HEK293 (cell line): ENCODE measurements at regions not wholly inside any gene's neighbourhood (a gene's known extent, or its start where the extent isn't known, plus 50 kb on each side); places are given as distances from the start of the nearest gene placed in this dataset.

Source experiments
- CTCF ChIA-PET: fragments of 350-600 bp; formaldehyde crosslinking; extraction: SDS; loops from one replicate; lab custom pipeline; 2021; ENCODE audit warnings: antibody characterized with exemption; lab: Yijun Ruan, JAX
- POLR2A ChIA-PET: fragments of 300-600 bp; formaldehyde crosslinking; extraction: SDS; loops from one replicate; lab custom pipeline; 2020; ENCODE audit warnings: antibody characterized with exemption, inconsistent platforms; lab: Yijun Ruan, JAX
- H3K27ac ChIP-seq: fragments of 200-500 bp; sonication (Bioruptor generic); 2 replicates; pipeline ENCODE4 v1.5.1; 2014; ENCODE audit warnings: low read depth, low read length, control low read depth, inconsistent platforms; ENCODE audit errors: extremely low read depth
- H3K36me3 ChIP-seq, 2 experiments: fragments of 200-500 bp in 1 of 2; sonication (Bioruptor generic) in 1 of 2; 1 replicate in 1 of 2; 2 replicates in 1 of 2; pipeline ENCODE4 v1.5.1; 2014 to 2017; ENCODE audit warnings: inconsistent platforms in 2 of 2, low read length in 2 of 2; ENCODE audit not compliant: control insufficient read depth in 2 of 2, insufficient read depth in 1 of 2
- H3K4me1 ChIP-seq: fragments of 200-500 bp; sonication (Bioruptor generic); 2 replicates; pipeline ENCODE4 v1.5.1; 2014; ENCODE audit warnings: mild to moderate bottlenecking, low read length, inconsistent platforms; ENCODE audit not compliant: control insufficient read depth, insufficient read depth
- H3K4me3 ChIP-seq: 2 replicates; pipeline ENCODE4 v1.5.1; 2011; ENCODE audit warnings: low read depth, mild to moderate bottlenecking, control low read depth, low read length, moderate library complexity
- H3K9me3 ChIP-seq: fragments of 200-500 bp; sonication (Bioruptor generic); 2 replicates; pipeline ENCODE4 v1.5.1; 2014; ENCODE audit warnings: low read depth, low read length, inconsistent platforms; ENCODE audit not compliant: control insufficient read depth, insufficient read depth
- ZBTB11 ChIP-seq: fragments of 450-650 bp; formaldehyde crosslinking; conservative IDR thresholded peaks from 2 replicates; pipeline ENCODE4 v1.5.1; 2016; ENCODE audit warnings: low read depth, missing biosample characterization, missing genetic modification characterization
- ZEB2 ChIP-seq: fragments of 450-650 bp; formaldehyde crosslinking; IDR thresholded peaks from 2 replicates; pipeline ENCODE4 v1.5.1; 2016; ENCODE audit warnings: missing biosample characterization, missing genetic modification characterization
- ZFHX2 ChIP-seq: fragments of 450-650 bp; formaldehyde crosslinking; conservative IDR thresholded peaks from 2 replicates; pipeline ENCODE4 v1.5.1; 2016; ENCODE audit warnings: missing biosample characterization, missing genetic modification characterization
- ZNF24 ChIP-seq: fragments of 450-650 bp; formaldehyde crosslinking; IDR thresholded peaks from 2 replicates; pipeline ENCODE4 v1.5.1; 2016; ENCODE audit warnings: missing biosample characterization, missing genetic modification characterization
- ZNF266 ChIP-seq: fragments of 450-650 bp; formaldehyde crosslinking; IDR thresholded peaks from 2 replicates; pipeline ENCODE4 v1.5.1; 2016; ENCODE audit warnings: missing biosample characterization, missing genetic modification characterization, low read depth
- ZNF274 ChIP-seq, 2 experiments: fragments of 200-500 bp in 1 of 2; fragments of 450-650 bp in 1 of 2; sonication (Bioruptor generic) in 1 of 2; formaldehyde crosslinking in 1 of 2; IDR thresholded peaks; 2 replicates each; pipeline versions ENCODE4 v1.5.1 to v1.6.1; 2014 to 2016; ENCODE audit warnings: borderline replicate concordance in 1 of 2, inconsistent platforms in 1 of 2, low read length in 1 of 2, missing biosample characterization in 1 of 2, missing genetic modification characterization in 1 of 2
- ZNF292 ChIP-seq: fragments of 450-650 bp; formaldehyde crosslinking; IDR thresholded peaks from 2 replicates; pipeline ENCODE4 v1.5.1; 2016; ENCODE audit warnings: low read depth, missing biosample characterization, missing genetic modification characterization, borderline replicate concordance
- ZNF335 ChIP-seq: fragments of 450-650 bp; formaldehyde crosslinking; conservative IDR thresholded peaks from 2 replicates; pipeline ENCODE4 v1.5.1; 2016; ENCODE audit warnings: missing biosample characterization, missing genetic modification characterization
- ZNF37A ChIP-seq: fragments of 450-650 bp; IDR thresholded peaks from 2 replicates; pipeline ENCODE4 v1.5.1; 2018; ENCODE audit warnings: missing biosample characterization, missing genetic modification characterization
- ZNF394 ChIP-seq: fragments of 450-650 bp; formaldehyde crosslinking; IDR thresholded peaks from 2 replicates; pipeline ENCODE4 v1.5.1; 2016; ENCODE audit warnings: missing biosample characterization, missing genetic modification characterization, mild to moderate bottlenecking, moderate library complexity, borderline replicate concordance
- ZNF473 ChIP-seq: fragments of 450-650 bp; formaldehyde crosslinking; IDR thresholded peaks from 2 replicates; pipeline ENCODE4 v1.5.1; 2017; ENCODE audit warnings: missing biosample characterization, missing genetic modification characterization
- ZNF513 ChIP-seq: fragments of 450-650 bp; IDR thresholded peaks from 2 replicates; pipeline ENCODE4 v1.5.1; 2018; ENCODE audit warnings: missing biosample characterization, missing genetic modification characterization
- TF ChIP-seq, protein P1 (sequence below): fragments of 450-650 bp; formaldehyde crosslinking; IDR thresholded peaks from 2 replicates; pipeline ENCODE4 v1.5.1; 2016; ENCODE audit warnings: missing biosample characterization, missing genetic modification characterization
- TF ChIP-seq, protein P2 (sequence below): fragments of 450-650 bp; formaldehyde crosslinking; IDR thresholded peaks from 2 replicates; pipeline ENCODE4 v1.5.1; 2016; ENCODE audit warnings: missing biosample characterization, missing genetic modification characterization, borderline replicate concordance

- TF ChIP-seq ZBTB11 (tag by site-specific recombination) (no peak), ZNF473 (tag by site-specific recombination) (no peak), ZNF274 (IDR thresholded peaks at IDR 0.05; ENCODE audit: low read length) (no peak), ZNF274 (tag by site-specific recombination; IDR thresholded peaks at IDR 0.05; ENCODE audit: borderline replicate concordance) (no peak), ZNF513 (no peak), ZNF394 (tag by site-specific recombination) (no peak), ZNF292 (tag by site-specific recombination) (no peak), ZNF24 (tag by site-specific recombination) (no peak), ZNF37A (tag by site-specific recombination) (no peak)
- TF ChIP-seq, protein P1, sequence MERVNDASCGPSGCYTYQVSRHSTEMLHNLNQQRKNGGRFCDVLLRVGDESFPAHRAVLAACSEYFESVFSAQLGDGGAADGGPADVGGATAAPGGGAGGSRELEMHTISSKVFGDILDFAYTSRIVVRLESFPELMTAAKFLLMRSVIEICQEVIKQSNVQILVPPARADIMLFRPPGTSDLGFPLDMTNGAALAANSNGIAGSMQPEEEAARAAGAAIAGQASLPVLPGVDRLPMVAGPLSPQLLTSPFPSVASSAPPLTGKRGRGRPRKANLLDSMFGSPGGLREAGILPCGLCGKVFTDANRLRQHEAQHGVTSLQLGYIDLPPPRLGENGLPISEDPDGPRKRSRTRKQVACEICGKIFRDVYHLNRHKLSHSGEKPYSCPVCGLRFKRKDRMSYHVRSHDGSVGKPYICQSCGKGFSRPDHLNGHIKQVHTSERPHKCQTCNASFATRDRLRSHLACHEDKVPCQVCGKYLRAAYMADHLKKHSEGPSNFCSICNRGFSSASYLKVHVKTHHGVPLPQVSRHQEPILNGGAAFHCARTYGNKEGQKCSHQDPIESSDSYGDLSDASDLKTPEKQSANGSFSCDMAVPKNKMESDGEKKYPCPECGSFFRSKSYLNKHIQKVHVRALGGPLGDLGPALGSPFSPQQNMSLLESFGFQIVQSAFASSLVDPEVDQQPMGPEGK (tag by site-specific recombination), result no peak
- TF ChIP-seq, protein P2, sequence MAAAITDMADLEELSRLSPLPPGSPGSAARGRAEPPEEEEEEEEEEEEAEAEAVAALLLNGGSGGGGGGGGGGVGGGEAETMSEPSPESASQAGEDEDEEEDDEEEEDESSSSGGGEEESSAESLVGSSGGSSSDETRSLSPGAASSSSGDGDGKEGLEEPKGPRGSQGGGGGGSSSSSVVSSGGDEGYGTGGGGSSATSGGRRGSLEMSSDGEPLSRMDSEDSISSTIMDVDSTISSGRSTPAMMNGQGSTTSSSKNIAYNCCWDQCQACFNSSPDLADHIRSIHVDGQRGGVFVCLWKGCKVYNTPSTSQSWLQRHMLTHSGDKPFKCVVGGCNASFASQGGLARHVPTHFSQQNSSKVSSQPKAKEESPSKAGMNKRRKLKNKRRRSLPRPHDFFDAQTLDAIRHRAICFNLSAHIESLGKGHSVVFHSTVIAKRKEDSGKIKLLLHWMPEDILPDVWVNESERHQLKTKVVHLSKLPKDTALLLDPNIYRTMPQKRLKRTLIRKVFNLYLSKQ (tag by site-specific recombination), result no peak
- Histone ChIP-seq H3K4me1 (no peaks in the 10 kb centered on the region), H3K27ac (no peak overlapping the region), H3K9me3 (no peaks in the 10 kb centered on the region), H3K4me3 (no peak overlapping the region), H3K36me3 (no peaks in the 10 kb centered on the region)
- ChIA-PET POLR2A (interaction anchor here (0.6 kb wide), 1 partner anchor 1883 kb away, joined by 3 read pairs; no protein-coding TSS in a partner anchor), CTCF (interaction anchor here (0.6 to 1.0 kb wide), 3 partner anchors 11 to 1037 kb away, joined by 3 to 8 read pairs (median 3); no protein-coding TSS in a partner anchor)
These were observed 1214.8 kb upstream of the GJE1 start for GRCh38 chr6:140917911-140918310.

- Histone ChIP-seq H3K36me3 (no peaks in the 10 kb centered on the region), H3K4me3 (no peak overlapping the region), H3K4me1 (no peaks in the 10 kb centered on the region), H3K27ac (no peak overlapping the region), H3K9me3 (no peaks in the 10 kb centered on the region)
- TF ChIP-seq ZNF335 (0 out of 2 replicates have a peak, but pooled peaks have one; percentile 4), ZEB2 (tag by site-specific recombination) (no peak), ZNF266 (no peak), ZFHX2 (tag by site-specific recombination) (no peak)
- CTCF ChIA-PET, result interaction anchor here (0.6 to 1.0 kb wide), 4 partner anchors 23 to 1662 kb away, joined by 3 to 5 read pairs (median 4); no protein-coding TSS in a partner anchor
- POLR2A ChIA-PET, result no interaction called here
These were observed 1217.2 kb upstream of the GJE1 start for GRCh38 chr6:140915551-140915950.
